ENCODE measurements at regions not wholly inside any gene's neighbourhood (a gene's known extent, or its start where the extent isn't known, plus 50 kb on each side); places are given as distances from the start of the nearest gene placed in this dataset.

DNA sequence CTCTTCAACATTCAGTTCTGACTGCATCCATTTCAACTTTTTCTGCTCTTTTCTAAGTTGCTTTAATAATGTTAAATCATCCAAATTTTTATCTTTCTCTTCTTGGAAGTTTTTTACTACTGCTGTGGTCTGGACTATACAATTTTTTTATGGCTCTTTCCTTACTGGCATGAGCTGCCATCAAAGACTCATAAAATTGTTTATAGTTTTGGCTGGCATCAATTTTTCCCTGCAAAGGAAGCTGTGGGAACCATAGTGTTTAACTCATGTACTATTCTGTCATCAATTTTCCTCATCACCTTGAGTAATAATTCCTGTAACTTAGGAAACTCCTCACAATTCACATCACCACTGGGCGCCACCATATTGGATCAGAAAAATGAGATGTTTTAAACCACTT, 77.6 kb upstream of the A1CF start:
- H3K4me3 ChIP-seq (ENCODE audit: low read length) = no peak overlapping the region
- TF ChIP-seq, protein P1, sequence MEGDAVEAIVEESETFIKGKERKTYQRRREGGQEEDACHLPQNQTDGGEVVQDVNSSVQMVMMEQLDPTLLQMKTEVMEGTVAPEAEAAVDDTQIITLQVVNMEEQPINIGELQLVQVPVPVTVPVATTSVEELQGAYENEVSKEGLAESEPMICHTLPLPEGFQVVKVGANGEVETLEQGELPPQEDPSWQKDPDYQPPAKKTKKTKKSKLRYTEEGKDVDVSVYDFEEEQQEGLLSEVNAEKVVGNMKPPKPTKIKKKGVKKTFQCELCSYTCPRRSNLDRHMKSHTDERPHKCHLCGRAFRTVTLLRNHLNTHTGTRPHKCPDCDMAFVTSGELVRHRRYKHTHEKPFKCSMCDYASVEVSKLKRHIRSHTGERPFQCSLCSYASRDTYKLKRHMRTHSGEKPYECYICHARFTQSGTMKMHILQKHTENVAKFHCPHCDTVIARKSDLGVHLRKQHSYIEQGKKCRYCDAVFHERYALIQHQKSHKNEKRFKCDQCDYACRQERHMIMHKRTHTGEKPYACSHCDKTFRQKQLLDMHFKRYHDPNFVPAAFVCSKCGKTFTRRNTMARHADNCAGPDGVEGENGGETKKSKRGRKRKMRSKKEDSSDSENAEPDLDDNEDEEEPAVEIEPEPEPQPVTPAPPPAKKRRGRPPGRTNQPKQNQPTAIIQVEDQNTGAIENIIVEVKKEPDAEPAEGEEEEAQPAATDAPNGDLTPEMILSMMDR (IDR thresholded peaks at IDR 0.05; ENCODE audit: insufficient read depth, low read depth, low read length, missing control alignments) = no peak
- no peak for DNase-seq (ENCODE audit: low read depth)

DNA sequence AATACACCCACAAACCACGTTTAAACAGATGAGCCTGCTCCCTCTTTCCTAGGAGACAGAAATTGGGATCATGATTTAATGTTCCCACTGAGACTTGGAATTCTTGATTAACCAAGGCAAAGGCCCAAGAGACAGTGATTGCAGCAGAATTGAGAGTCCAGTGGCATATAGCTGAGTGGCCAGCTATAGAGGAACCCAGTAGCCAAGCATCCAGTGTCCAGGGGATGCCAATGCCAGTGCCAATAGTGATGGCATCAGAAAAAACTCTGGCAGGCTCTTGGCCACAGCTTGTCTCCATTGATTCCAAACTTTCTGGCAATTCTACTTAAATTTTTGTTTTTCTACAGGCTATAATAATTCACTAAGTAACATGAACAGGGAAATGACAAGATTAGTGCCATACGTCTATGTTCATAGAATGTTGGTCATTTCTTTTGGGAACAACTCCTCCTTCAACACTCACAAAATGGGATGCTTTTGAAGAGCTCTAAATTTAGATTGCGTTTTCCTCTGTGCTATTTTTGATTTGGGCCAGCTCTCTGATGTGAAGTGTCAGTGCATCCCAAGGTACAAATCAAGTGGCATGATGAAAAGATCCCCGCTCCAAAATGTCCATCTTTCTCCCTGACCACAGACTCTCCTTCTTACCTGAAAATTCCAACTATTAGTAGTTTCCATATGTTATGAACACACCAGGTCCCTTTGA, 83.1 kb upstream of the A1CF start:
- TF ChIP-seq, protein P1 (IDR thresholded peaks at IDR 0.05; ENCODE audit: insufficient read depth, low read depth, low read length, missing control alignments) = no peak
- no peak overlapping the region for H3K4me3 ChIP-seq (ENCODE audit: low read length)
- no peak for DNase-seq (ENCODE audit: low read depth)

DNA sequence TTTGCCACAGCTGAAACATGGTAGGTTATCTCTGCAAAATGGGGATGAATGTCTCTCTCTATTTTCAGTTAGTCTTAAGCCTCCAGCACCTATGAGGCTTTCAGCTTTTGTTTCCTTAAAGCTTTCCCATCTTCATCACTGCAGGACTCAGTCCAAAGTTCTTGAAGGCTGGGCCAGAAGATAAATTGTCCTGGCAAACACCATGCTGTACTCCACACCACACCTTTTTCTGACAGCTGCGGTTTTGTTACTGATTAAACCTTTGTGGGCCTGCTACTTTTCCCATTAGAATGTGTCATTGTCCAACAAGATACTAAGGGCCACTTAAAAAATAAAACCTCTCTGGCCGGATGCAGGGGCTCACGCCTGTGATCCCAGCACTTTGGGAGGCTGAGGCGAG, 87.2 kb upstream of the A1CF start:
- no peak for DNase-seq (ENCODE audit: low read depth)
- H3K4me3 ChIP-seq (ENCODE audit: low read length) = no peak overlapping the region
- TF ChIP-seq, protein P1 (IDR thresholded peaks at IDR 0.05; ENCODE audit: insufficient read depth, low read depth, low read length, missing control alignments) = no peak

DNA sequence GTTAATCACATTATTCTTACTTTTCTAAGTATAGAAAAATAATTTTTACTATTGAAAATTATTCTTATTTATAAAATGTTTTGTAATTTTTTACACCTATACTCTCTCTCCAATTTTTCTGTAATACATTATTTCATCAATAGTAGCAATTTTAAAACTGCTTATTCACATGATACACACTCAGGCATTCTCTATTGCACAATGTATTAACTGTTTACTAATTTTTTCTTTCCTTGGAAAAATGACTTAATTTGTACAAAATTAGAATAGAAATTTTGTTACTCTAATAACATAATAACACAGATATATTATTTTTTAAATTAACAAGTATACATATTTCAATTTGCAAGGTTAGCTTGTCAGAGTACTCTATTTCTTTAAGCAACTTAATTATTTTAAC, 92.9 kb upstream of the PRKG1 start:
- DNase-seq (ENCODE audit: low read depth) = no peak
- TF ChIP-seq, protein P1 (IDR thresholded peaks at IDR 0.05; ENCODE audit: insufficient read depth, low read depth, low read length, missing control alignments) = no peak
- H3K4me3 ChIP-seq (ENCODE audit: low read length) = no peak overlapping the region

DNA sequence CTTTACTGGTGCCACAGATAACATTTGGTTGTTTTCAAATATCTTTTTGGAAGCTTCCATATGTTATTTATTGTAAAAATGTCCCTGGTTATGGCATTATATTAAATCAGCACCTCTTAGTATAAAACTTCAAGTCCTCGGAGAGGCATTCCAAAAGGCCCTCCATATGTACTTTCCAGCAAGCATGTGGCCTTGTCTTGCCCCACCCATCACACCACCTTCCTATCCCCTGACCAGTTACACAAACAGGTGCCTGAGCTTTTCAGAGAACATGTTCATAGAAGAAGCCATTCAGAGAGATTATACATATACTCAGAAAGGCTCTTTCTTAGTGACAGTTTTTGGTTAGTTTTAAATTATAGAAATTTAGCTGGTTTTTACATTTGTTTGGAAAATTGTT, 92.4 kb upstream of the PRKG1 start:
- TF ChIP-seq, protein P1 (IDR thresholded peaks at IDR 0.05; ENCODE audit: insufficient read depth, low read depth, low read length, missing control alignments) = no peak
- H3K4me3 ChIP-seq (ENCODE audit: low read length) = no peak overlapping the region
- DNase-seq (ENCODE audit: low read depth) = no peak

DNA sequence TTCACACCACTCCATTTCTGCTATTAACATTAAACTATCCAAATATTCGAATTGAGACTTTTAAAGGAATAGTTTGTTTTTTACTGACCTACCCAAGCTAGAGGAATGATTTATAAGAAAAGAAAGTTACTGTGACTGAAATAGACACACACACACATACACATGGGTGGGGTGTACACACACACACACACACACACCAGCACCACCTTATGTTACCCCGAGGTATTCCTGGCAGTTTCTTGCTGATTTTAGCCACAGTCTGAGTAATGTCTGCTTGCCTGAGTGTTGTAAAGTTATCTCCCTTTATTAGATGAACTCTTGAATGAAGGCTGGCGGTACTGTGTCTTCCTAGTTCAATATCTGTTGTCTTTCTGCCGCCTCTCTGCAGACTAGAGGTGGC, 91.3 kb upstream of the PRKG1 start:
- no peak for DNase-seq (ENCODE audit: low read depth)
- no peak overlapping the region for H3K4me3 ChIP-seq (ENCODE audit: low read length)

More for the DNA sequence above, 91.3 kb upstream of the PRKG1 start:
- TF ChIP-seq, protein P1 (IDR thresholded peaks at IDR 0.05; ENCODE audit: insufficient read depth, low read depth, low read length, missing control alignments) = no peak

All from epithelial cell of esophagus (primary cell).